NCI-H1105 (cell line): ENCODE measurements at regions not wholly inside any gene's neighbourhood (a gene's known extent, or its start where the extent isn't known, plus 50 kb on each side); places are given as distances from the start of the nearest gene placed in this dataset.

Source experiments
- DNase-seq: peaks from one replicate; lab custom pipeline; 2025; lab: John Stamatoyannopoulos, UW

DNA sequence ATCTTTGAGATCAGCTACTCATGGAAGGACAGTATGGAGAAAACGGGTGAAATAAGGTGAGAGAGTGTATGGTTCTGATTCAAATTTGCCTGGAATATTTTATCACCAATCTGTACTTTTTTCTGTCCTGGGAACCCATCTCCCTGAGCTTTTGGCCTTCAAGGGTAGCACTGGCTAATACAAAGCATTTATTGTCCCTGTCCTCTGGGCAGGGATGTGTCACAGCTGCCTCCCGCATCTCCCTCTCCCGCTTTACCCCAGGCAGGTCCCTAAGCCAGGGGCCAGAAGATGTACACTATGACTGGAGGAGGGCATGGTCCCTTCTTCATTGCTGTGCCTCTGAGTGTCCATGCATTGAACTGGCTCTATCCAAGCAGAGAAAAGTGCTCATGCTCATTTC lies 201.7 kb upstream of the CHRNA7 start:
- DNase-seq: no peak

- no peak for DNase-seq
Measured at GRCh38 chr15:31830591-31830990, 199.7 kb upstream of the CHRNA7 start.

- DNase-seq: no peak
Measured at GRCh38 chr15:31831596-31831995, 198.7 kb upstream of the CHRNA7 start.

DNA sequence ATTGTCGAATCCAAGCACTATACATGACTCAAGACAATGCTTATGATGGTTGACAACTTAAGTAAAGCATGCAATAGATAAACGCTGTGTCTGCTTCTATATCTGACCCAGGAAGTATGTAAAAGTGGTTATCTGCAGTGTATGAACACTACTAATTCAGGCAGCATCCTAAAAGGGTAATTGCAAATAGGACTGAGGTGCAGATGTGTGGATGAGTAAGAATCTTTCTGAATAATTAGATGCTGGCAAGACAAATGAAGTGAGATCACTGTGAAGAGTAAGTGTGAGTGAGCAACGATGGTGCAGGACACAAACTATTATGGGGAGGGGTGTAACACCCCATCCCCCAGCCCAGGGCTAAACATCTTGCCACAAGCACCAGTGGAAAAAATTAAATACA lies 195.7 kb upstream of the CHRNA7 start:
- DNase-seq: no peak

GRCh38 chr15:31839388-31839787 lies 190.9 kb upstream of the CHRNA7 start:
- DNase-seq: no peak

GRCh38 chr15:31840849-31841476 lies 189.4 kb upstream of the CHRNA7 start:
- no peak for DNase-seq

- no peak for DNase-seq
Measured at GRCh38 chr15:31842532-31843195, 187.7 kb upstream of the CHRNA7 start.

- DNase-seq: no peak
Measured at GRCh38 chr15:31843426-31844055, 186.8 kb upstream of the CHRNA7 start.

- no peak for DNase-seq
Measured at GRCh38 chr15:31845791-31846190, 184.5 kb upstream of the CHRNA7 start.

DNA sequence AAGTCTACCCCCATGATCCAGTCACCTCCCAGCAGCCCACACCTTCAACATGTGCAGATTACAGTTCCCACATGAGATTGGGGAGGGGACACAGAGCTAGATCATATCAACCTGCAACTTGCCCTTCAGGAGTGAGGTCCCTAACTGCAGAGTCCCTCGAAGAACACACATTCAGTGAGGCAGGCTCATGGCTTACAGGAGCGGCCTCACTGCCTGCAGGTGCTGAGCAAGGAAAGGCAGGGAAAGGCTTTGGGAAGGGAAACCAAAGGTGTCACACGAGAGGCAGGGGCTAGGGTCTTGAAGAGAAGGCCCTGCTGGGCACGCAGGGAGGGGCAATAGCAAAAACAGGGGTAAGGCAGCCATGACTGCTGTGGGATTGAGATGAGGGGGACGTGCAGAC lies 182.4 kb upstream of the CHRNA7 start:
- DNase-seq: no peak

DNA sequence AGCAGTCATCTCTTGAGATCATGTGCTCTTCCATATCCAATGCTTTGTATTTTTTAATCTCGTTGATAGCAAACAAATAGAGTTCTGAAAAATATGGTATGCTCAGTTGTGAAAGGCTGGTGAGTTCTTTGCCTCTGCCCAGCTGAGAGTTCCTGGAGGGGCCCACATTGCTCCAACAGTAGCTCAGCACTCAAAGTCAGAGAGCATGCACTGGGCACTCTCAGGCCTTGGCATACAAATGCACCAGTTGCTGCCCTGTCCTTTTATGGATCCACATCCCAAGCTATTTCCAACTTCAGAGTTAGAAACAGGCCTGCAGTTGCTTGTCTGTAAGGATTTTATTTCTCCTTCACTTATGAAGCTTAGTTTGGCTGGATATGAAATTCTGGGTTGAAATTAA lies 181.7 kb upstream of the CHRNA7 start:
- no peak for DNase-seq

DNA sequence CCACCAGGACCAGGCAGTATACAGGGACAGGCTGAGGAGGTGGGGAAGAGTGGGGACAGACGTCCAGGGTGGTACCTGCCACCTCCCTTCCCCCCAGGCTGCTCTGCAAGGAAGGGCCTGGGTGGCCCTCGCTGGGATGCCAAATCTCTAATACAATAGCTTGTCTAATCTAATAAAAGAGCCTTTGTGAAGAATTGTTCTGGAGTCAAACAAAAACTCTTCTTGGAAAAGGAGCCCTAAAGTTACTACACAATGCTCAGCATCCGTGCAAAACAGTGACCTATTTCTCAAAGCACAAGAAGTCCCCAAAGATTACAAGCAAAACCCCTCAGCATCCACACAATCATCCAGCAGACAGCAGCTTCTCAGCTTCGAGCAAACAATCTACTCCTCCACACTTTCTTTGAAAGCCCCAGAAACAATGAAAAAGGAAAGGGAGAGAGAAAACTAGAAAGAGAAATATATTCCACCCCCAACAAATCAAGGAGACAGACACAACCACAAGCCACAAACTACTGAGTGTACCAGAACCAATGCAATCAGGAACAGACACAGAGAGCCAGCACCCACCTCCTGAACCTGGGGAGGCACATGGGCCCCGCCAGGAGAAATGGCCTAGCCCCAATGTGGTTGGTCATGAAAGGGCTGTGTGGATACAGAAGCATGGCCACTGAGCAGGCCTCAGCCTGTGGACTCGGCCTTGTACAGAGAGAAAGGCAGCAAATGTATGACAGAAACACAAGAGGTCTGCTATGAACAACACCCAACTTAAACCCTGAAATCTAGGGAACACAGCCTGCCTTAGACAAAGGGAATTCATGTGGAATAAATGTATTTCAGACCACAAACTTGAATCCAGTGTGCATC lies 177.1 kb upstream of the CHRNA7 start:
- no peak for DNase-seq

DNA sequence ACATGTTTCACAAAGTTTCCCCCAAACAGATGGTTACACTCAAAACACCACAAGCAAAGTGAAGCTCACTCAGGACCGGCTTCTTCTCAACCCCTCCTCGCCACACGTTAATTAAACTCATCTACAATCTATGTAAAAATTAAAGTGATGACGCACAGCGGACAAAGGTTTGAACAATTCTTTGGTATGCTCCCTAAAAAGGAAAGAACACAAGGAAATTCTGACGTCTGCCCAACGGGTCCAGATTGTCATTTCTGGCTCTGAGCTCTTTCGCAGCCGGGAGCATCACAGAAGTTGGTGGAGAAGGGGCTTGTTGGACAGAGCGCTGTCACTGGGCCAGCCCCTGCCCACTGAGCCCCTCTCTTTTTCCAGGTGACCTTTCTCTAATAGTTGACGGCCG lies 173.7 kb upstream of the CHRNA7 start:
- no peak for DNase-seq

DNA sequence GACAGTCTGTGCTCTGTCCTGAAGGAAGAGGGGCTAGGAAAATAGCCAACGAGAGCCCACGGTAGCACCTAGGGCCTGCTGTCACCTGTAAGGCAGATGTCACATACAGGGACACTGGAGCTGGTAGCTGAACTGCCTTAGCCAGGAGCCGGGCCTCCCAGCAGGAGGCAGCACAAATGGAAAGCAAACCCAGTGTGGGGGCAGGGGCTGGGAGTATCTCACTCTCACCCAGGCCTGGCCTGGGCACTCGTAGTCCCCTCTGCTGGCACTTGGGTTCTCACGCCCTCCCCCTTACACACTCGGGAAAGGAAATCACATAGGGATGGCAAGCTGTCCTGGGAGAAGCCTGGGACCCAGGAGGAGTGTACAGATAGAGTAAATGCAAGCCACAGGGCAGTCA lies 173.1 kb upstream of the CHRNA7 start:
- no peak for DNase-seq

DNA sequence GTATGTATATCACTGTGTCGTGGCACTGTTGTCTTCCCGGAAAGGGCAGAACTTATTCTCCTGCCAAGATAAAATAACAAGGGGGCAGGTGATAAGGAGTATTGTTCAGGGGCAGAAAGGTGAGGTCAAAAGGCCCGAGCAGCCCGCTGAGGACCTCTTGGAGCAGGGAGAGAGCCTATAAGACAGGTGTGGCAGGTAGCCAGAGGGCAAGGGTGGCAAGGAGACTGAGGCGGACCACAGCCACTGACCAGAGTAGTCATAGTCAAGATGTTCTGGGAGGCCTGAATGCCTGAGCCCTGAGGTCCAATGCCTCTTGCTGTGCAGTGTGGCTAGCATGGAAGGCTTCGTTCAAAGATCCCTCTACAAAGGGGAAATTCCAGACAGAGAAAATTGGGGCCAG lies 172.3 kb upstream of the CHRNA7 start:
- no peak for DNase-seq

- no peak for DNase-seq
Measured at GRCh38 chr15:31866248-31866647, 164.1 kb upstream of the CHRNA7 start.

GRCh38 chr15:31867536-31868442 lies 162.5 kb upstream of the CHRNA7 start:
- no peak for DNase-seq

- DNase-seq: peak; percentile 12
Measured at GRCh38 chr15:31869686-31870307, 160.5 kb upstream of the CHRNA7 start.

- DNase-seq: peak; percentile 81
Measured at GRCh38 chr15:31870328-31871165, 159.8 kb upstream of the CHRNA7 start, which contains the start of gene OTUD7A. Gene OTUD7A (minus strand): TSS chr15:31870673.
